LNCaP clone FGC (cell line): ENCODE measurements at regions not wholly inside any gene's neighbourhood (a gene's known extent, or its start where the extent isn't known, plus 50 kb on each side); places are given as distances from the start of the nearest gene placed in this dataset.

Experiments
- DNase-seq: peaks from one replicate; pipeline ENCODE4 v3.0.0-alpha.2; 2011; ENCODE audit warnings: low read depth
- H3K4me3 ChIP-seq: 2 replicates; pipeline ENCODE4 v1.5.1; 2011; ENCODE audit warnings: mild to moderate bottlenecking, low read depth, low read length, control low read depth
- CTCF ChIP-seq: IDR thresholded peaks from 2 replicates; pipeline ENCODE4 v1.5.1; 2012; ENCODE audit warnings: mild to moderate bottlenecking; ENCODE audit not compliant: control insufficient read depth, insufficient read depth; ENCODE audit errors: extremely low read depth

- DNase-seq: no peak
- TF ChIP-seq CTCF: no peak
- H3K4me3 ChIP-seq: no peak overlapping the region
These were observed 242.9 kb downstream of the CDH11 start for GRCh38 chr16:64878940-64879339.

DNA sequence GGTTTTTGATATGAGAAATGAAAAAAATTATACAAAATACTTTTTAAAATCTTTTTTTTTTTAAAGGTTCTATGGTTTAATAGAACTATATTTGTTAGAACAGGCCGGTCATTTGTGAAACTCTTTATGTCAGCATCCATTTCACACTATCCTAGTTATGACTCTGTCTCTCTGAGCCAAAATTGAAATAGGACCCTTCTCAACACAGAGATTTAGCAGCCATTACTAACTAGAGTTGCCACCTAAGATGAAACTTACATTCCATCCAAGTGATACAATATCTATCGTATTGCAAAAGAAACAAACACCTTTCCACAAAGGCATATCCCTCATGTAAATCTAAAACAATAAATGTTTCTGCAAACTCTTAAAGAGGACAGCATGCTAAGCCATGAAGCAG, 249.8 kb downstream of the CDH11 start:
- DNase-seq: no peak
- no peak for TF ChIP-seq CTCF
- no peak overlapping the region for H3K4me3 ChIP-seq

DNA sequence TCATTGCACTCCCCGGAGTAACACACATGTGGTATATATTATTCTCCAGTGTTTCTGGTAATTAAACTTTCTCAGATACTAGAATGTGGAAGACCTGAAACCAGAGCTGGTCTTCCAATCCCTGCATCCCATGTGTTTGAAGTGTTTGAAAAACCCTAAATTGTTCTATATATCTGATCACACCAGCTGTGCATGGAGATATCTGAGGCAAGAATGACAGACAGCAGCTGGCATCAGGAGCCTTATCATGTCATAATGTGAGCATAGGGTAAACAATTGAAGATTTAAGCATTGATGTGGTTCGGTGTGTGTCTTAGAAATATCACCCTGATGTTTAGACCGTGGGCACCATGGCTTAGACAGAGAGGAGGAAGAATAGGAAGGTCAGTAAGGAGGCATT, 251.0 kb downstream of the CDH11 start:
- no peak overlapping the region for H3K4me3 ChIP-seq
- no peak for DNase-seq
- no peak for TF ChIP-seq CTCF

DNA sequence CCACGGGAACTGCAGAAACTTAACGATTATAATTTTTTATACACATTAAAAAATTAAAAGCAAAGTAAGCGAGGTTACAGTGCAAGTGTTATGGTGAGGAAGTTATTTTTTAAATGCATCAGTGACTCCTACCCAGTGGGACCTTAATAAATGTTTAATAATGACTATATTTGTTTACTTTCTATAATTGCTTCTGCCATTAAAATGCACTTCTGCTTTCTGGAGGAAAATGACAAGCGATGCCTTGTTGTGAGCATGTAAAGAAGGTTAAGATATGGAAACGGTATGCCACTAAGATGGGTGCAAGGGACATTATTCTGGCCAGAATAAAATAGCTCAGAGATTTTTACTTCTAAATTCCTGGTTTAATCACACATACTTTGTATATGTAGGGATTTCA, 252.1 kb downstream of the CDH11 start:
- no peak for TF ChIP-seq CTCF
- no peak for DNase-seq
- H3K4me3 ChIP-seq: no peak overlapping the region

GRCh38 chr16:64866021-64866420, 255.8 kb downstream of the CDH11 start:
- no peak overlapping the region for H3K4me3 ChIP-seq
- no peak for DNase-seq
- TF ChIP-seq CTCF: no peak

DNA sequence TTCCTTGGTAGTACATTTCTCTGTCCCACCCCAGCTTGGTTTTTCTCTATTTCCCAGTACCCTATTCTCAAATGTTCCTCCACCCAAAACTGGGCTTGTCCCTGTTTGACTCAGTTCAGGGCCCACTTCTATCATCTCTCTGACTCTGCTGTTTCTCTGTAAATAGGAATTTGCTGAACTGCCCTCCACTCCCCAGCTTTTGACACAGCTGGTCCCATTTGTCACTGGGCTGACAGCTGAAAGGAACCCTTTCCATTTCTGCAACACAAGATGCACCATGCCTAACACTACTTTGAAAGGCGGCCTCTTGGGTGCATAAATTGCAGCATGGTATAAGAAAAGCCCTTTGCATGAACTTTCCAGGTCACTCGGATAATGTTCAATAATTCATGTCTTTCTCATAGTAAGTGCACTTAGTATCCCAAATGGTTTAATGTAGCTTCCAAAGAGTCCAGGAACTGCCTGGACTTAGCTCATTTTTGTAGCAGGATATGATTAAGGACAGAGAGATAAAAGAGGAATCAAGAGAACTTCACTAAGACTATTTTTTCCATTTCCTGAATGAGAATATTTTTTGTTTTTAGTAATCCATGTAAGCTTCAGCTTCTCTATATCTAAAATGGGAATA, 256.7 kb downstream of the CDH11 start:
- no peak for TF ChIP-seq CTCF
- no peak overlapping the region for H3K4me3 ChIP-seq

DNA sequence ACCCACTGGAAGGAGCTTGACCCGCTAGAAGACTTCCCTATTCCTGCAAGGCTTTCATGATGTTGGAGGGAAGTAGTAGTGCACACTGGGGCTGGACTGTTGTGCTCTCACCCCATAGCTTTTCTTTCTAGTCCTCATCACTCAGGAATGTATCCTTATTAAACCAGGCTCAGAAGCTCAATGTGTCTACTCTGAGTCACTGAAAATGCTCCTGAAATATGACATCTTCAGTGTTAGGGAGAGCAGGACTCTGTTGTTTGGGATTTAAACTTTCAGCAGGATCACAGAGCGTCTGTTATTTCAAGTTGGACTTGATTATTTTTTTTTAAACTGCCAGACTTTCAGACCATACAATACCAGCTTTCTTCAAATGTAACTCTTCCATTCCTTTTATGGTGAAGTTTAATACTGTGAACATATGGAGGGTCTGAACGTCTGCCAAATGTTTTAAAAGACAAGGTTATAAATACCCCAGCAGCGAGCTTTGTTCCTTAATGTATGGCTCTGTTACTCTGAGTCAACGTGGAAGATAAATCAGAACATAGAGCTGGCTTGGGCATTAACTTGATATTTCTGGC, 257.5 kb downstream of the CDH11 start:
- no peak overlapping the region for H3K4me3 ChIP-seq
- no peak for TF ChIP-seq CTCF
- no peak for DNase-seq

More for the DNA sequence above, 256.7 kb downstream of the CDH11 start:
- DNase-seq: no peak
